Activated CD4-positive, alpha-beta memory T cell treated with anti-CD3 and anti-CD28 coated beads, Interleukin-2, amount 10 ng/mL, durations not matched to agents 7 days and 5 days (primary cell): ENCODE measurements at regions not wholly inside any gene's neighbourhood (a gene's known extent, or its start where the extent isn't known, plus 50 kb on each side); places are given as distances from the start of the nearest gene placed in this dataset.

Experiments
- CTCF ChIA-PET: fragments of 350-600 bp; sonication (Branson Sonifier 250); formaldehyde crosslinking; loops from one replicate; lab custom pipeline; 2021; ENCODE audit warnings: antibody characterized with exemption, inconsistent platforms; lab: Charles Lee
- POLR2A ChIA-PET: fragments of 350-600 bp; sonication (Branson Sonifier 250); formaldehyde crosslinking; loops from one replicate; lab custom pipeline; 2021; ENCODE audit warnings: antibody characterized with exemption; lab: Charles Lee
- DNase-seq: peaks from one replicate; pipeline ENCODE4 v3.0.0-alpha.2; 2020
- H3K27ac Mint-ChIP-seq: one replicate; pipeline ENCODE4 v1.8.0; 2021; ENCODE audit warnings: mild to moderate bottlenecking, mixed read lengths
- H3K27me3 Mint-ChIP-seq: one replicate; pipeline ENCODE4 v1.8.0; 2021; ENCODE audit warnings: mixed read lengths
- H3K36me3 Mint-ChIP-seq: one replicate; pipeline ENCODE4 v1.8.0; 2021; ENCODE audit warnings: low read depth, mixed read lengths
- H3K4me1 Mint-ChIP-seq: one replicate; pipeline ENCODE4 v1.8.0; 2021; ENCODE audit warnings: mixed read lengths
- H3K4me3 Mint-ChIP-seq: one replicate; pipeline ENCODE4 v1.8.0; 2021; ENCODE audit warnings: mild to moderate bottlenecking, mixed read lengths
- H3K9me3 Mint-ChIP-seq: one replicate; pipeline ENCODE4 v1.8.0; 2021; ENCODE audit warnings: mixed read lengths

DNA sequence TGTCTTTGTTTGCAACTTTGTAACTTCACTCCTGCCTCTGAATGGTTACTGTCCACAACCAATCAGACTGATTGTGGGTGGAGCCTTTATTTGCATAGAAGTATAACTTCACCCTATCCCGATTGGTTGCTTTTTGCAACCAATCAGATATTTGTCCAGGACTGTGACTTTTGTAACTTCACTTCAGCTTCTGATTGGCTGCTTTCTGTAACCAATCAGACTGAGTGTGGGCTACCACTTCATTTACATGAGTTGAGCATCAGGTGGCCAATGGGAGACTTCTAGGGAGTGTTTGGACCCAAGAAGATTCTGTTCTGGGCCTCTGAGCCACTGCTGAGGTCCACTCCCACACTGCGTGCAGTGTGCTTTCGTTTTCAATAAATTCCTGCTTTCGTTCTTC, 1810.7 kb upstream of the CDH6 start:
- Mint-ChIP-seq H3K27ac (no peak overlapping the region), H3K27me3 (no peaks in the 10 kb centered on the region), H3K4me3 (no peak overlapping the region), H3K9me3 (peaks cover 18% of the 10 kb centered on the region), H3K36me3 (no peaks in the 10 kb centered on the region), H3K4me1 (no peaks in the 10 kb centered on the region)
- CTCF ChIA-PET, result no interaction called here
- POLR2A ChIA-PET, result no interaction called here
- no peak for DNase-seq

DNA sequence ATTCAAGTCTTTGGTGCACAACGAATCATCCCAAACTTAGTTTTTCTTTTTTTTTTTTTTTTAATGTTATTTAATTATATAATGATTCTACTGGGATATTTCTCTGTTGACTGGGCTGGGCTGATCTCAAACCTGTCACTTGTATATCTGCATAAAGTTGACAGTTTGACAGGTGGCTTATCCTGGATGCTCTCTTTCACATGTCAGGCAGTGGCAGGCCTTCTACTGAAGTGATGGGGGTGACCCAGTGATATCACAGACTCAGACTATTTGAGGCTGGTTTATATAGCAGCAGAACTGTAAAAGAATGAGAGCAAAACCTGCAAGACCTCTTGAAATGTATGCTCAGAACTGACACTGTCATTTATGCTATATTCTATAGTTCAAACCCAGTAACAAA, 1813.5 kb upstream of the CDH6 start:
- CTCF ChIA-PET, result no interaction called here
- H3K27ac Mint-ChIP-seq, result no peak overlapping the region
- POLR2A ChIA-PET, result no interaction called here

DNA sequence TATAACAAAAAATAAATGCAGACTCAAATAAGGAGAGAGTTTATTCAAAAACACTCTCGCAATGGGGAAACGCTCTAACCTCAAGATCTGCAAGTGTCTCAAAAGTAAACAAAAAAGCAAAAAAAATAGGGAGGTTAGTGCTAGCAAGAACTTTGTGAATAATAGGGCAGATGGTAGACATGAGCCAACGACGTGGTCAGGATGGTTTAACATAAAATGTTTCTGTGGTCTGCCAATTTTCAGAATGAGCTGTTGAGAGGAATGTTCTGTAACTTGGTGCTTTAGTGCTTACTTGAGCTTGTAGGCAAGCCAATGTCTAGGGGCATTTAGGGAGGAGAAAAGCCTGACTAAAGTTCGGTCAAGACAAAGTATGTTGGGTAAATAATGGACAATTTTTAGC, 1813.9 kb upstream of the CDH6 start:
- CTCF ChIA-PET, result no interaction called here
- Mint-ChIP-seq H3K4me3 (no peak overlapping the region), H3K36me3 (no peaks in the 10 kb centered on the region), H3K27ac (no peak overlapping the region), H3K27me3 (no peaks in the 10 kb centered on the region), H3K9me3 (peaks cover 18% of the 10 kb centered on the region), H3K4me1 (no peaks in the 10 kb centered on the region)
- POLR2A ChIA-PET, result no interaction called here
- DNase-seq, result no peak

More for the DNA sequence above, 1813.5 kb upstream of the CDH6 start:
- Mint-ChIP-seq H3K4me1 (no peaks in the 10 kb centered on the region), H3K27me3 (no peaks in the 10 kb centered on the region), H3K36me3 (no peaks in the 10 kb centered on the region), H3K9me3 (peaks cover 18% of the 10 kb centered on the region), H3K4me3 (no peak overlapping the region)
- DNase-seq, result no peak

DNA sequence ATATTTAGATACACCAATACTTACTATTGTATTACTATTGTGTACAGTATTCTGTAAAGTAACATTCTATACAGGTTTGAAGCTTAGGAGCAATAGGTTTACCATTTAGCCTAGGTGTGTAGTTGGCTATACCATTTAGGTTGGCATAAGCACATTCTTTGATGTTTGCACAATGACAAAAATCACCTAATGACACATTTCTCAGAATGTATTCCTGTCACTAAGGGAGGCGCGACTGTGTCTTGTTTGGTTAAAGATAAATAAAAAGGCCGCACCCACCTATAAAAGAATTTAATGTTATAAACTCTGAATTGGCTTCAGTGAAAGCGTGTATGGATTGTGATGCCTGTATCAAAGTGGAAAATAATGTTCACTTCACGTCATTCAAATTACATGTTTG, 1815.4 kb upstream of the CDH6 start:
- no peaks in the 10 kb centered on the region for H3K36me3 Mint-ChIP-seq
- H3K9me3 Mint-ChIP-seq, result peaks cover 17% of the 10 kb centered on the region
- POLR2A ChIA-PET, result no interaction called here
- no peak for DNase-seq
- H3K4me3 Mint-ChIP-seq, result no peak overlapping the region
- CTCF ChIA-PET, result no interaction called here
- no peaks in the 10 kb centered on the region for H3K27me3 Mint-ChIP-seq
- H3K4me1 Mint-ChIP-seq, result no peaks in the 10 kb centered on the region
- H3K27ac Mint-ChIP-seq, result no peak overlapping the region

DNA sequence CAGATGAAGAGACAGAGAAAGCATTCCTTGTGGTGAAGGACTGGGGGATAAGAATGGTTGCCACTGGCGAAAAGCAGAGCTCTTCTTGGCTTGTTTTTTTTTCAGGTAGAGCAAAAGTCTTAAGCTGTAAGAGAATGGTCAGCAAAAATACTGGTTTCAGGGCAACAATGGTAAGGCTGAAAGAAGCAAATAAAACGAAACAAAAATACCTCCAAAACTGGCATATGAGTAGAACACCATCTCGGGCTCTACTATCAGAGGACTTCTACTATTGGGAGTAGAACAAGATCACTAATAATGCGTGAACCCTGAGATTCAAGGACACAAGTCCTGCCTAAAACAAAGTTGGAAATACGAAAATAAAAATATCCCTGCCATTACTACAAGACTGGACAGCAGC, 1823.2 kb upstream of the CDH6 start:
- no peak overlapping the region for H3K4me3 Mint-ChIP-seq
- no peaks in the 10 kb centered on the region for H3K36me3 Mint-ChIP-seq
- no peaks in the 10 kb centered on the region for H3K4me1 Mint-ChIP-seq
- DNase-seq, result no peak
- no peaks in the 10 kb centered on the region for H3K27me3 Mint-ChIP-seq
- peaks cover 13% of the 10 kb centered on the region for H3K9me3 Mint-ChIP-seq
- no peak overlapping the region for H3K27ac Mint-ChIP-seq
- CTCF ChIA-PET, result no interaction called here
- POLR2A ChIA-PET, result no interaction called here

DNA sequence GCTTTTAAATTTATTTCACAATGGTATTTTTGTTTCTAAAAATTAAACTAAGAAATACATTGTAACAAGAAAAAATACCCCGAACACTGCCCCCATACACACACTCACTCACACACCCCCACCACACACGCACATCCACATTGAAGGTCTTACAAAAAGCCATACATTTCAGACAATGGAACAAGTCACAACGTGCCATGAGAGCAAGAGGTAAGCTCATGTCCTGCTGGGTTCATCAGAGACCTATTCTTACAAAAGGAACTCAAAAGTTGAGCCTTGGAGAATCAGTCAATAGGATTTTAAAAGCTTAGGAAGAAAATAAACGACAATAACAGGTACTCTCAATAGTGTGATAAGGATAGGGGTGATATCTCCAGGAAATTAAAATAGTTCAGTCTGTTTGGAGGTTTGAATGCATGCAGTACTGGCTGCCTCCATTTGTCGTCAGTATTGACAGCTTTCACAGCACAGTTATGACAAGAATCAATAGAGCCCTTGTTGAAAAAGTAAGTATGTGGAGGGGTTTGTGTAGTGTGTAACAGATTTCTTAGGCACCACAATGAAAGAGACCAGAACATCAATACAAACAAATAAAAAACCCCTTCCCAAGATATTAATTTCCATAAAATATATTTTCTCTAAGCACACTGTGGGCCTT, 1826.2 kb upstream of the CDH6 start:
- no peaks in the 10 kb centered on the region for H3K4me1 Mint-ChIP-seq
- H3K36me3 Mint-ChIP-seq, result no peaks in the 10 kb centered on the region
- POLR2A ChIA-PET, result no interaction called here
- peaks cover 13% of the 10 kb centered on the region for H3K9me3 Mint-ChIP-seq
- no peak overlapping the region for H3K4me3 Mint-ChIP-seq
- no peak overlapping the region for H3K27ac Mint-ChIP-seq
- CTCF ChIA-PET, result no interaction called here
- no peaks in the 10 kb centered on the region for H3K27me3 Mint-ChIP-seq
- DNase-seq, result no peak

DNA sequence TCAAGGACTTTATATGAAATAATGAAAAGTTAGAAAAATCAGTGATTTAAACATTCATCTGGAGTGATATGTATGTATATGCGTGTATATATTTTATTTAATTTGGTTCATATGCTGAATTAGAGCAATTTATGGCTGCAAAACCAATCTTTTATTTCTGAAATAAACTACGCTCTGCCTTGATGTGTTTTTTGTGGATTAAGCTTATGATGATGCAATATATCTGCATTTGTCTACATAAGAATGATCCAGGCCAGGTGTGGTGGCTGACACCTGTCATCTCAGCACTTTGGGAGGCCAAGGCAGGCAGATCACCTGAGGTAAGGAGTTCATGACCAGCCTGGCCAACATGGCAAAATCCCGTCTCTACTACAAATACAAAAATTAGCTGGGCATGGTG, 1842.3 kb upstream of the CDH6 start:
- H3K9me3 Mint-ChIP-seq, result no peaks in the 10 kb centered on the region
- no peaks in the 10 kb centered on the region for H3K4me1 Mint-ChIP-seq
- ChIA-PET POLR2A (no interaction called here), CTCF (no interaction called here)
- H3K36me3 Mint-ChIP-seq, result no peaks in the 10 kb centered on the region
- no peak overlapping the region for H3K27ac Mint-ChIP-seq
- no peak overlapping the region for H3K4me3 Mint-ChIP-seq
- DNase-seq, result no peak
- H3K27me3 Mint-ChIP-seq, result no peaks in the 10 kb centered on the region

DNA sequence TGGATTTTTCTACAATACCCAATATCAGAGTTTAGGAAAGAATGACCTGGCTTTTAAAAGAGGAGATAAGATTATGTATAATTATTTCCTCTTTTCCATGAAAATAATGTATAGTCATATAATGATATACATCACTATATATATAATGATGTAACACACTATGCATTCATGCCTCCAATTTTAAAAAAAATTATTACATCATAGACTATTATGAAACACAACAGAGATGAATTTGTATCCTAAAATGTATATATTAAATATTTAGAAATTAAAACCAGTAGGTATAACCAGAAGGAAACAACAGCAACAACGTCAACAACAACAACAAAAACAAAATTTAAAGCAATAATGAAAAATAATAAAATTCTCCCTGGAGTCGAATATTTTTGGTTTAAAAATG, 1856.5 kb upstream of the CDH6 start:
- POLR2A ChIA-PET, result no interaction called here

DNA sequence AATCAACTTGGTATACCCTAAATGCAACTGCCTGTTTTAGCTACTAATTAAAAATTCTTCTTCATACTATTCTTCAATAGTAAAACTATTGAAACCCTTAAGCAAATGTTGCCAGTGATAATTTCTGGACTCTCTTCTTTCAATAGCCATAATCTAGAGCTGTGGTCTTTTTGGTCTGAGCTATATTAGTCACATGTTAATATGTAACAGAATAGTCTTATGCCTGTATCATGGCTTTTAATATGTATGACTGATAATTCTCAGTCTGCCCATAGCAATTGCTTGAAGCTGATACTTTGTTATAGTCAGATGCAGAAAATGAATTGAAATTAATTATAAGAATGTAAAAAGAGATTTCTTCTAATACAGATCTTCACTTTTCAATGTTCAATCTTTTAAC, 1871.9 kb upstream of the CDH6 start:
- Mint-ChIP-seq H3K9me3 (peaks cover 9% of the 10 kb centered on the region), H3K36me3 (no peaks in the 10 kb centered on the region), H3K4me1 (no peaks in the 10 kb centered on the region), H3K27ac (no peak overlapping the region), H3K27me3 (no peaks in the 10 kb centered on the region), H3K4me3 (no peak overlapping the region)
- CTCF ChIA-PET, result no interaction called here
- POLR2A ChIA-PET, result no interaction called here
- DNase-seq, result no peak

More for the DNA sequence above, 1856.5 kb upstream of the CDH6 start:
- H3K36me3 Mint-ChIP-seq, result no peaks in the 10 kb centered on the region
- H3K4me1 Mint-ChIP-seq, result no peaks in the 10 kb centered on the region
- H3K4me3 Mint-ChIP-seq, result no peak overlapping the region
- no peak overlapping the region for H3K27ac Mint-ChIP-seq
- no peaks in the 10 kb centered on the region for H3K27me3 Mint-ChIP-seq
- DNase-seq, result no peak
- CTCF ChIA-PET, result no interaction called here
- H3K9me3 Mint-ChIP-seq, result peaks cover 22% of the 10 kb centered on the region

DNA sequence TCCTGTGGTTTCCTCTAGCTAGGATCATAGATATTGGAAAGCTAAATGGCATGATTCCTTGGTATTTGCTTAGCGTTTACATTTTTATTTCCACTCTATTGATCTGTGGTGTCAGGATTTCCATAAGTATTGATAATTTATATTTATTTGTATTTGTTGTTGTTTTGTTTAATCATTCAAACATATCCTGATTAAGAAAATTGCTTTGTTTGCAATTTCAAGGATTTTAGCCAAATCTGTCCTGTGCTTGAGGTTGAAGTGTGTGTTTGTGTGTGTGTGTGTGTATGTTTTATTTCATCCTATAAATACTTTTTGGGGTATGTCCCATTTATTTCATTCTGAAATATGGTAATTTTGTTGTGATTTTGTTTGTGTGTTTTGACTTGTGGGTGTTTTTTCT, 1884.1 kb upstream of the CDH6 start:
- no peaks in the 10 kb centered on the region for H3K36me3 Mint-ChIP-seq
- no peak overlapping the region for H3K4me3 Mint-ChIP-seq
- no peak overlapping the region for H3K27ac Mint-ChIP-seq
- no peaks in the 10 kb centered on the region for H3K4me1 Mint-ChIP-seq
- ChIA-PET CTCF (no interaction called here), POLR2A (no interaction called here)
- H3K9me3 Mint-ChIP-seq, result peaks cover 8% of the 10 kb centered on the region
- no peaks in the 10 kb centered on the region for H3K27me3 Mint-ChIP-seq
- DNase-seq, result no peak

DNA sequence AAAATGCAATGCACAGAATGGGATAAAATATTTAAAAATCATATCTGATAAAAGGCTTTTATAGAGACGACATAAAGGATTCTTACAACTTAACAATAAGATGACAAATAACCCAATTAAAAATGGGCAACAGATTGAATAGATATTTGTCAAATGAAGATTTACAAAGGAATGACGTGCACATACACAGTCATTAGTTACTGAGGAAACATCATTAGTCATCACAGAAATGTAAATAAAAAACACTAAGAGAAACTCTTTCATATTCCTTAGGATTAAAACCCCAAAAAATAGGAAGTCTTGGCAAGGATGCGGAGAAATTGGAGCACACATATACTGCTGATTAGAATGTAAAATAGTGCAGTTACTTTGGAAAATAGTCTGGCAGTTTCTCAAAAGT, 1886.0 kb upstream of the CDH6 start:
- Mint-ChIP-seq H3K27ac (no peak overlapping the region), H3K4me1 (no peaks in the 10 kb centered on the region), H3K9me3 (peaks cover 8% of the 10 kb centered on the region), H3K4me3 (no peak overlapping the region), H3K36me3 (no peaks in the 10 kb centered on the region), H3K27me3 (no peaks in the 10 kb centered on the region)
- ChIA-PET CTCF (no interaction called here), POLR2A (no interaction called here)
- no peak for DNase-seq

DNA sequence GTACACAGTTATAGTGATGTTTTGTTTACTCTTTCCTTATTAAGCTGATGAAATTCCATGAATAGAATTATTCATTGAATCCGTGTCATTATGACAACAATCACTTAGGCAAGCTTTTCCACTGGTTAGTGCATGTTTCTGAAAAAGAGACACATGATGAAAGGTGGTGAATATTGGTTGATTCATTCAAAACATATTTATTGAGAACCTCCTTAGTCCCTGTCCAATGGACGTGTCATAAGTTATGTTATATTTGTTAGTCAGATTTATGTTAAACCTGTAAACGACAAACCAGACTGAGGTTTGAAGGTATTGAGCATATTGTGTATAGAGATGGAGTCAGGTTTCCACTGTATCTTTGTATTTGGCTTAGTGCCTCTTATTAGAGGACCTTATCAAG, 1888.9 kb upstream of the CDH6 start:
- H3K4me1 Mint-ChIP-seq, result no peaks in the 10 kb centered on the region
- peaks cover 15% of the 10 kb centered on the region for H3K9me3 Mint-ChIP-seq
- no peaks in the 10 kb centered on the region for H3K27me3 Mint-ChIP-seq
- no peak overlapping the region for H3K4me3 Mint-ChIP-seq
- POLR2A ChIA-PET, result no interaction called here
- no peak overlapping the region for H3K27ac Mint-ChIP-seq
- CTCF ChIA-PET, result no interaction called here
- H3K36me3 Mint-ChIP-seq, result no peaks in the 10 kb centered on the region
- no peak for DNase-seq

DNA sequence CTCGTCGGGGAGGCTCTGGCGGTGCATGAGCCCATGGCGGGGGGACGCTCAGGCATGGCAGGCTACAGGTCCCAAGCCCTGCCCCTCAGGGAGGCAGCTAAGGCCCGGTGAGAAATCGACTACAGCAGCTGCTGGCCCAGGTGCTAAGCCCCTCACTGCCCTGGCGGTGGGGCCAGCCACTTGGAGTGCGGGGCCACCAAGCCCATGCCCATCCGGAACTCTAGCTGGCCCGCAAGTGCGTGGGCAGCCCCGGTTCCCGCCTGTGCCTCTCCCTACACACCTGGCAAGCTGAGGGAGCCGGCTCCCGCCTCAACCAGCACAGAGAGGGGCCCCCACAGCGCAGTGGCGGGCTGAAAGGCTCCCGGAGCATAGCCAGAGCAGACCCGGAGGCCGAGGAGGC, 1896.9 kb upstream of the CDH6 start:
- no peak overlapping the region for H3K4me3 Mint-ChIP-seq
- no peak overlapping the region for H3K27ac Mint-ChIP-seq
- H3K27me3 Mint-ChIP-seq, result no peaks in the 10 kb centered on the region
- no peaks in the 10 kb centered on the region for H3K36me3 Mint-ChIP-seq
- peaks cover 25% of the 10 kb centered on the region for H3K9me3 Mint-ChIP-seq
- no peak for DNase-seq
- ChIA-PET POLR2A (no interaction called here), CTCF (no interaction called here)
- no peaks in the 10 kb centered on the region for H3K4me1 Mint-ChIP-seq

DNA sequence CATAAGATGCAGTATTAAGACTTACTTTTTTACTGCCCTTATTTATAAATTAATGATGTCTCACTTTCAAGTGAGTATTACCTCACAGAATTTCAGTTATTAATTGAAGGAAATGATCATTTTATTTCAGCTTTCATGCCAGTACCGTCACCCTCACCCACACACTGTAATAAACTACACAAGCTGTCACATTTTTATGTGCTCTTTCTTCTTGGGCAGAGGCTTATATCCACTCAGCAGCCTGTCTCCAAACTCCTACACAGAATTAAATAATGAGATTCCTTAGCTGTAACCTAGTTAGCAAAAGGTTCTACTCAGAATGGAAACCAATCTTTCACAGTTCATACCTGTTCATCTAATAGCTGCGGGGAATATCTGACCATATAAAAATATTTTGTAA, 1915.8 kb upstream of the CDH6 start:
- Mint-ChIP-seq H3K27ac (no peak overlapping the region), H3K27me3 (no peaks in the 10 kb centered on the region), H3K9me3 (peaks cover 8% of the 10 kb centered on the region), H3K36me3 (no peaks in the 10 kb centered on the region), H3K4me3 (no peak overlapping the region), H3K4me1 (no peaks in the 10 kb centered on the region)
- ChIA-PET CTCF (no interaction called here), POLR2A (no interaction called here)
- no peak for DNase-seq
